Mesenchymal stem cell (in vitro differentiated cells and primary cell): ENCODE measurements at regions not wholly inside any gene's neighbourhood (a gene's known extent, or its start where the extent isn't known, plus 50 kb on each side); places are given as distances from the start of the nearest gene placed in this dataset.

Source experiments
- DNase-seq: peaks from one replicate; pipeline ENCODE4 v3.0.0-alpha.2; 2013
- H2AFZ ChIP-seq: one replicate; pipeline ENCODE4 v1.6.1; 2013; ENCODE audit warnings: low read depth, mild to moderate bottlenecking, control low read depth, inconsistent platforms, low read length, moderate library complexity
- H2AK5ac ChIP-seq: 2 replicates; pipeline ENCODE4 v1.6.1; 2013; ENCODE audit warnings: low read length, moderate library complexity, mild to moderate bottlenecking, inconsistent platforms; ENCODE audit not compliant: severe bottlenecking
- H2BK120ac ChIP-seq: one replicate; pipeline ENCODE4 v1.6.1; 2013; ENCODE audit warnings: low read depth, mild to moderate bottlenecking, inconsistent platforms, low read length, moderate library complexity
- H2BK12ac ChIP-seq, 2 experiments: one replicate each; pipeline ENCODE4 v1.6.1; 2013; ENCODE audit warnings: inconsistent platforms in 2 of 2, low read length in 2 of 2, mild to moderate bottlenecking in 2 of 2, moderate library complexity in 2 of 2, control low read depth in 1 of 2
- H2BK15ac ChIP-seq: one replicate; pipeline ENCODE4 v1.6.1; 2013; ENCODE audit warnings: mild to moderate bottlenecking, low read depth, inconsistent platforms; ENCODE audit not compliant: poor library complexity, severe bottlenecking
- H2BK5ac ChIP-seq: 2 replicates; pipeline ENCODE4 v1.6.1; 2013; ENCODE audit warnings: low read depth, mild to moderate bottlenecking, low read length, control low read depth, inconsistent platforms; ENCODE audit not compliant: poor library complexity, severe bottlenecking
- H3K14ac ChIP-seq, 2 experiments: one replicate each; pipeline ENCODE4 v1.6.1; 2013; ENCODE audit warnings: inconsistent platforms in 2 of 2, low read length in 2 of 2, control low read depth in 1 of 2, mild to moderate bottlenecking in 1 of 2, moderate library complexity in 1 of 2
- H3K18ac ChIP-seq, 2 experiments: one replicate each; pipeline ENCODE4 v1.6.1; 2013; ENCODE audit warnings: inconsistent platforms in 2 of 2, low read length in 2 of 2, control low read depth in 1 of 2, low read depth in 1 of 2, mild to moderate bottlenecking in 1 of 2
- H3K23ac ChIP-seq, 2 experiments: one replicate each; pipeline ENCODE4 v1.6.1; 2013; ENCODE audit warnings: inconsistent platforms in 2 of 2, low read length in 2 of 2, mild to moderate bottlenecking in 2 of 2, moderate library complexity in 2 of 2, control low read depth in 1 of 2
- H3K27ac ChIP-seq: 2 replicates; pipeline ENCODE4 v1.5.1; 2013; ENCODE audit warnings: mild to moderate bottlenecking, moderate library complexity, low read length, control low read depth, inconsistent platforms; ENCODE audit not compliant: poor library complexity, severe bottlenecking
- H3K27me3 ChIP-seq, 2 experiments: 2 replicates each; pipeline versions ENCODE4 v1.6.1 to v1.7.0; 2013; ENCODE audit warnings: low read length in 2 of 2, mild to moderate bottlenecking in 2 of 2, moderate library complexity in 2 of 2, control low read depth in 1 of 2, inconsistent platforms in 1 of 2; ENCODE audit not compliant: control insufficient read depth in 1 of 2, insufficient read depth in 1 of 2
- H3K36me3 ChIP-seq, 2 experiments: 2 replicates each; pipeline versions ENCODE4 v1.6.1 to v1.7.0; 2013; ENCODE audit warnings: low read length in 2 of 2, control low read depth in 1 of 2, inconsistent platforms in 1 of 2, low read depth in 1 of 2, mild to moderate bottlenecking in 1 of 2; ENCODE audit not compliant: insufficient read depth in 2 of 2, control insufficient read depth in 1 of 2
- H3K4ac ChIP-seq, 2 experiments: one replicate each; pipeline ENCODE4 v1.6.1; 2013; ENCODE audit warnings: inconsistent platforms in 2 of 2, low read length in 2 of 2, mild to moderate bottlenecking in 2 of 2, moderate library complexity in 2 of 2, control low read depth in 1 of 2, low read depth in 1 of 2
- H3K4me1 ChIP-seq: 2 replicates; pipeline ENCODE4 v1.6.1; 2013; ENCODE audit warnings: low read depth, low read length, control low read depth; ENCODE audit not compliant: control insufficient read depth, insufficient read depth
- H3K4me2 ChIP-seq: 2 replicates; pipeline ENCODE4 v1.6.1; 2013; ENCODE audit warnings: low read length, mild to moderate bottlenecking, inconsistent platforms; ENCODE audit not compliant: poor library complexity, severe bottlenecking
- H3K4me3 ChIP-seq, 2 experiments: 2 replicates each; pipeline versions ENCODE4 v1.5.1 to v1.7.0; 2013; ENCODE audit warnings: low read length in 2 of 2, mild to moderate bottlenecking in 2 of 2, control low read depth in 1 of 2, low read depth in 1 of 2; ENCODE audit not compliant: insufficient read depth in 1 of 2
- H3K79me1 ChIP-seq: replicated peaks from 2 replicates; pipeline ENCODE4 v1.6.1; 2013; ENCODE audit warnings: mild to moderate bottlenecking, control low read depth, low read length, inconsistent platforms; ENCODE audit not compliant: poor library complexity, severe bottlenecking
- H3K9ac ChIP-seq: 2 replicates; pipeline ENCODE4 v1.7.0; 2013; ENCODE audit warnings: mild to moderate bottlenecking, low read length, moderate library complexity
- H3K9me3 ChIP-seq: 2 replicates; pipeline ENCODE4 v1.7.0; 2013; ENCODE audit warnings: mild to moderate bottlenecking, low read length; ENCODE audit not compliant: control insufficient read depth
- H4K8ac ChIP-seq: one replicate; pipeline ENCODE4 v1.6.1; 2013; ENCODE audit warnings: inconsistent platforms, mild to moderate bottlenecking, low read length, moderate library complexity
- H4K91ac ChIP-seq: one replicate; pipeline ENCODE4 v1.6.1; 2013; ENCODE audit warnings: mild to moderate bottlenecking, low read length, inconsistent platforms
- WGBS: methylation state at CpG from one replicate; pipeline ENCODE4 v1.1.7; 2013; ENCODE audit warnings: mixed read lengths; 5-methylcytosine and 5-hydroxymethylcytosine counted together

- H3K27ac ChIP-seq: peak overlapping the region; percentile 68
- no peak overlapping the region for H2BK120ac ChIP-seq
- no peak overlapping the region for H3K18ac ChIP-seq
- no peaks in the 10 kb centered on the region for H3K79me1 ChIP-seq
- H3K27me3 ChIP-seq: no peaks in the 10 kb centered on the region
- no peaks in the 10 kb centered on the region for H3K36me3 ChIP-seq
- no peak overlapping the region for H3K4ac ChIP-seq
- no peak overlapping the region for H2BK15ac ChIP-seq
- H3K14ac ChIP-seq: no peak overlapping the region
- H3K4me1 ChIP-seq: peaks cover 2% of the 10 kb centered on the region
- H4K91ac ChIP-seq: no peak overlapping the region
- H3K4me2 ChIP-seq: no peak overlapping the region
- no peak for DNase-seq
- no peaks in the 10 kb centered on the region for H3K9me3 ChIP-seq
- H4K8ac ChIP-seq: no peak overlapping the region
- 94% methylated on average over 1 of the region's 1 CpG for WGBS
- no peak overlapping the region for H2AFZ ChIP-seq
- peak overlapping the region; percentile 80 for H2AK5ac ChIP-seq
- H2BK12ac ChIP-seq: no peak overlapping the region
- H3K4me3 ChIP-seq: no peak overlapping the region
- H3K9ac ChIP-seq: no peak overlapping the region
- H2BK5ac ChIP-seq: peak overlapping the region; percentile 49
- H3K23ac ChIP-seq: no peak overlapping the region
Measured at GRCh38 chr12:89774645-89775044, 66.0 kb upstream of the ATP2B1 start.

GRCh38 chr12:89770391-89770790 is 61.8 kb upstream of the ATP2B1 start:
- Histone ChIP-seq H4K8ac (no peak overlapping the region), H3K4me1 (peaks cover 2% of the 10 kb centered on the region), H3K36me3 (no peaks in the 10 kb centered on the region), H2BK5ac (no peak overlapping the region), H2BK15ac (no peak overlapping the region), H3K9me3 (peaks cover 2% of the 10 kb centered on the region), H3K14ac (no peak overlapping the region), H3K4me2 (no peak overlapping the region), H4K91ac (no peak overlapping the region), H3K4ac (no peak overlapping the region), H3K79me1 (no peaks in the 10 kb centered on the region), H3K27ac (no peak overlapping the region), H3K9ac (no peak overlapping the region), H2BK120ac (no peak overlapping the region), H3K18ac (no peak overlapping the region), H3K27me3 (no peaks in the 10 kb centered on the region), H2BK12ac (no peak overlapping the region), H2AFZ (no peak overlapping the region), H3K23ac (no peak overlapping the region), H3K4me3 (no peak overlapping the region), H2AK5ac (no peak overlapping the region)
- DNase-seq: peak; percentile 3

- Histone ChIP-seq H3K4me2 (no peak overlapping the region), H3K9ac (peak overlapping the region; percentile 53), H3K9me3 (peaks cover 2% of the 10 kb centered on the region), H2AK5ac (peak overlapping the region; percentile 57), H2BK15ac (no peak overlapping the region), H3K23ac (no peak overlapping the region), H3K18ac (peak overlapping the region in 1 of 2 experiments; percentile 11), H4K8ac (no peak overlapping the region), H3K27ac (no peak overlapping the region), H3K14ac (no peak overlapping the region), H3K79me1 (no peaks in the 10 kb centered on the region), H3K27me3 (no peaks in the 10 kb centered on the region), H2BK5ac (no peak overlapping the region), H2BK120ac (no peak overlapping the region), H3K4me1 (peaks cover 2% of the 10 kb centered on the region), H2BK12ac (no peak overlapping the region), H4K91ac (no peak overlapping the region), H3K4ac (peak overlapping the region in 1 of 2 experiments; percentile 27), H2AFZ (no peak overlapping the region), H3K4me3 (no peak overlapping the region), H3K36me3 (no peaks in the 10 kb centered on the region)
- DNase-seq: no peak
- 77% methylated on average over 1 of the region's 1 CpG for WGBS
Measured at GRCh38 chr12:89769483-89769818, 60.8 kb upstream of the ATP2B1 start.

GRCh38 chr12:89768586-89769482 is 60.2 kb upstream of the ATP2B1 start:
- Histone ChIP-seq H3K4me2 (no peak overlapping the region), H2BK5ac (no peak overlapping the region), H2AK5ac (no peak overlapping the region), H2BK15ac (no peak overlapping the region), H2BK120ac (no peak overlapping the region), H3K9ac (peak overlapping the region; percentile 71), H4K91ac (no peak overlapping the region), H3K4me1 (peaks cover 2% of the 10 kb centered on the region), H2AFZ (no peak overlapping the region), H3K4ac (no peak overlapping the region), H3K27ac (peak overlapping the region; percentile 10), H3K14ac (no peak overlapping the region), H3K36me3 (no peaks in the 10 kb centered on the region), H3K23ac (no peak overlapping the region), H3K4me3 (no peak overlapping the region), H3K27me3 (no peaks in the 10 kb centered on the region), H3K9me3 (peaks cover 2% of the 10 kb centered on the region), H3K79me1 (no peaks in the 10 kb centered on the region), H2BK12ac (peak overlapping the region; percentile 12 to 31), H4K8ac (no peak overlapping the region), H3K18ac (no peak overlapping the region)
- WGBS: 25% methylated on average over 2 of the region's 3 CpGs
- peak; percentile 97 for DNase-seq
